Peyer's patch (tissue), 4 donors: ENCODE measurements at regions not wholly inside any gene's neighbourhood (a gene's known extent, or its start where the extent isn't known, plus 50 kb on each side); places are given as distances from the start of the nearest gene placed in this dataset.

Experiments
- DNase-seq, 3 donors: peaks; one replicate each; pipeline ENCODE4 v3.0.0-alpha.2; 2017 to 2019
- H3K27ac ChIP-seq, 4 donors: fragments of 200-600 bp; sonication (generic); one replicate each; pipeline ENCODE4 v1.5.1; 2016 to 2019
- H3K27me3 ChIP-seq, 2 donors: fragments of 200-600 bp; sonication (generic); one replicate each; pipeline ENCODE4 v1.5.1; 2019
- H3K36me3 ChIP-seq, 3 donors: fragments of 200-600 bp; sonication (generic); one replicate each; pipeline ENCODE4 v1.5.1; 2016 to 2019
- H3K4me1 ChIP-seq, 4 donors: fragments of 200-600 bp; sonication (generic); one replicate each; pipeline ENCODE4 v1.5.1; 2016 to 2019
- H3K4me3 ChIP-seq, 4 donors: fragments of 200-600 bp; sonication (generic); 1 replicate in 3 of 4; 2 replicates in 1 of 4; pipeline ENCODE4 v1.5.1; 2016 to 2019; ENCODE audit warnings: mild to moderate bottlenecking in 1 of 4
- H3K9me3 ChIP-seq, 4 donors: fragments of 200-600 bp; sonication (generic); one replicate each; pipeline ENCODE4 v1.5.1; 2016 to 2019; ENCODE audit warnings: mild to moderate bottlenecking in 1 of 4
- POLR2A ChIP-seq, 2 donors: fragments of 450-650 bp; IDR thresholded peaks; one replicate each; pipeline ENCODE4 v1.5.1; 2017; ENCODE audit warnings: antibody characterized with exemption in 2 of 2, mild to moderate bottlenecking in 2 of 2, moderate library complexity in 2 of 2
- TF ChIP-seq, protein P1 (sequence below), 6 experiments: fragments of 450-650 bp in 4 of 6; fragments of 200-600 bp in 2 of 6; sonication (generic) in 1 of 6; IDR thresholded peaks; one replicate each; pipeline ENCODE4 v1.5.1; 2017 to 2019; ENCODE audit warnings: antibody characterized with exemption in 6 of 6, mild to moderate bottlenecking in 3 of 6, moderate library complexity in 1 of 6

GRCh38 chr10:44723082-44723481, 188.1 kb upstream of the TMEM72 start:
- Histone ChIP-seq H3K36me3 (no peaks in the 10 kb centered on the region), H3K4me3 (no peak overlapping the region), H3K27me3 (no peaks in the 10 kb centered on the region), H3K9me3 (no peaks in the 10 kb centered on the region), H3K27ac (no peak overlapping the region), H3K4me1 (no peaks in the 10 kb centered on the region)
- DNase-seq = no peak
- no peak for TF ChIP-seq POLR2A (IDR thresholded peaks at IDR 0.05)
- TF ChIP-seq, protein P1, sequence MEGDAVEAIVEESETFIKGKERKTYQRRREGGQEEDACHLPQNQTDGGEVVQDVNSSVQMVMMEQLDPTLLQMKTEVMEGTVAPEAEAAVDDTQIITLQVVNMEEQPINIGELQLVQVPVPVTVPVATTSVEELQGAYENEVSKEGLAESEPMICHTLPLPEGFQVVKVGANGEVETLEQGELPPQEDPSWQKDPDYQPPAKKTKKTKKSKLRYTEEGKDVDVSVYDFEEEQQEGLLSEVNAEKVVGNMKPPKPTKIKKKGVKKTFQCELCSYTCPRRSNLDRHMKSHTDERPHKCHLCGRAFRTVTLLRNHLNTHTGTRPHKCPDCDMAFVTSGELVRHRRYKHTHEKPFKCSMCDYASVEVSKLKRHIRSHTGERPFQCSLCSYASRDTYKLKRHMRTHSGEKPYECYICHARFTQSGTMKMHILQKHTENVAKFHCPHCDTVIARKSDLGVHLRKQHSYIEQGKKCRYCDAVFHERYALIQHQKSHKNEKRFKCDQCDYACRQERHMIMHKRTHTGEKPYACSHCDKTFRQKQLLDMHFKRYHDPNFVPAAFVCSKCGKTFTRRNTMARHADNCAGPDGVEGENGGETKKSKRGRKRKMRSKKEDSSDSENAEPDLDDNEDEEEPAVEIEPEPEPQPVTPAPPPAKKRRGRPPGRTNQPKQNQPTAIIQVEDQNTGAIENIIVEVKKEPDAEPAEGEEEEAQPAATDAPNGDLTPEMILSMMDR (IDR thresholded peaks at IDR 0.05) = no peak

- Histone ChIP-seq H3K36me3 (no peaks in the 10 kb centered on the region), H3K27ac (no peak overlapping the region), H3K4me1 (no peaks in the 10 kb centered on the region), H3K27me3 (no peaks in the 10 kb centered on the region), H3K9me3 (no peaks in the 10 kb centered on the region), H3K4me3 (no peak overlapping the region)
- no peak for TF ChIP-seq POLR2A (IDR thresholded peaks at IDR 0.05)
- TF ChIP-seq, protein P1 (IDR thresholded peaks at IDR 0.05) = no peak
- no peak for DNase-seq
Measured at GRCh38 chr10:44723619-44724325, 187.4 kb upstream of the TMEM72 start.

GRCh38 chr10:44724415-44725174, 186.5 kb upstream of the TMEM72 start:
- no peak overlapping the region for H3K4me3 ChIP-seq
- no peaks in the 10 kb centered on the region for H3K27me3 ChIP-seq
- TF ChIP-seq POLR2A (IDR thresholded peaks at IDR 0.05) = no peak
- TF ChIP-seq, protein P1 (IDR thresholded peaks at IDR 0.05) = no peak
- no peaks in the 10 kb centered on the region for H3K9me3 ChIP-seq
- no peak for DNase-seq
- no peaks in the 10 kb centered on the region for H3K4me1 ChIP-seq
- H3K27ac ChIP-seq = no peak overlapping the region
- no peaks in the 10 kb centered on the region for H3K36me3 ChIP-seq

DNA sequence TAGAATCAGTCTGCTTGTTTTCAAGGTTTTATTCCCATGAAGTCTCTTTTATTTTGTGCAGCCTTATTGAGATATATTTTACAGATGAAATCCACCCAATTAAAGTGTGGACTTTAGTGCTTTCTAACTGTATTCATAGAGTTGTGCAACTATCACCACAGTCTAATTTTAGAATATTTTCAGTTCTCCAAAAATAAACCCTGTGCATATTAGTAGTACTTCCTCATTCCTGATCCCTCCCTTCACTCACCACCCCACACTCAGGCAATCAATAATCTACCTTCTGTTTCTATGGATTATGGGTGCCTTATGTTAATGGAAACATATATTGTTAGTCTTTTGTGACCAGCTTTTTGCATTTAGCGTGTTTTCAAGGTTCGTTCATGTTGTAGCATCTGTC, 185.7 kb upstream of the TMEM72 start:
- no peak for DNase-seq
- H3K9me3 ChIP-seq = no peaks in the 10 kb centered on the region
- H3K4me1 ChIP-seq = no peaks in the 10 kb centered on the region
- H3K36me3 ChIP-seq = no peaks in the 10 kb centered on the region
- H3K27ac ChIP-seq = no peak overlapping the region
- no peak overlapping the region for H3K4me3 ChIP-seq
- H3K27me3 ChIP-seq = no peaks in the 10 kb centered on the region
- TF ChIP-seq, protein P1 (IDR thresholded peaks at IDR 0.05) = no peak
- TF ChIP-seq POLR2A (IDR thresholded peaks at IDR 0.05) = no peak

DNA sequence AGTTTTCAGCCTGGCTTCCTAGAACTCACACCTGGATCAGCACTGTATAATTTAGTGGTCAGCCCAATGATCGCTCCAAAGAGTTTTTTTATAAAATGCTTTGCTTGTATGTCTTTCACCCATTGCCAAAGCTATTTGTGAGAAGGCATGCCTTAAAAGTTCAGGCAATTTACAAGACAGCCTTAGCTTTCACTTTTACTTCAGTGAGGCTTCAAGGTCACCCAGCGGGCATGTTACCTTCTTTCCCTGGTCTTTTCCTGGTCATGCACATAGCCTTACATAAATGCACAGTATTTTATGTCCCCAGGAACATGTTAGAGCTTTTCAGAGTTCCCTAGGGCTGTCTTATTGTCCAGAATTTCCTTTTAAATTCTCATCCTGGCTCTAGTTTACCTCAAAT, 179.9 kb upstream of the TMEM72 start:
- H3K36me3 ChIP-seq = no peaks in the 10 kb centered on the region
- H3K9me3 ChIP-seq = peaks cover 0 to 5% (median 0%) of the 10 kb centered on the region in 4 donors
- no peaks in the 10 kb centered on the region for H3K4me1 ChIP-seq
- no peak overlapping the region for H3K27ac ChIP-seq
- H3K27me3 ChIP-seq = no peaks in the 10 kb centered on the region
- TF ChIP-seq POLR2A (IDR thresholded peaks at IDR 0.05) = no peak
- TF ChIP-seq, protein P1 (IDR thresholded peaks at IDR 0.05) = no peak
- no peak overlapping the region for H3K4me3 ChIP-seq
- no peak for DNase-seq
